G401.6 (cell line): ENCODE measurements at regions not wholly inside any gene's neighbourhood (a gene's known extent, or its start where the extent isn't known, plus 50 kb on each side); places are given as distances from the start of the nearest gene placed in this dataset.
A peak's percentile ranks its signal among the peaks of the same experiment; 100 is the strongest.

Source experiments
- FAIRE-seq: peaks from 2 replicates; lab custom pipeline; 2012; peaks lifted over from hg19 to GRCh38; lab: Jason Lieb, UNC

GRCh38 chr5:81855591-81855990, 104.7 kb upstream of the SSBP2 start:
- FAIRE-seq, result no peak

- FAIRE-seq, result no peak
Observed at GRCh38 chr5:81854915-81855314, 104.0 kb upstream of the SSBP2 start.

GRCh38 chr5:81854485-81854884, 103.6 kb upstream of the SSBP2 start:
- peak; percentile 86 for FAIRE-seq

GRCh38 chr5:81853030-81853357, 102.1 kb upstream of the SSBP2 start:
- no peak for FAIRE-seq

- no peak for FAIRE-seq
Observed at GRCh38 chr5:81852291-81853029, 101.6 kb upstream of the SSBP2 start.

- peak; percentile 91 for FAIRE-seq
Observed at GRCh38 chr5:81851481-81852178, 100.7 kb upstream of the SSBP2 start.

- no peak for FAIRE-seq
Observed at GRCh38 chr5:81850501-81851357, 99.8 kb upstream of the SSBP2 start.

- FAIRE-seq, result no peak
Observed at GRCh38 chr5:81849770-81850367, 99.0 kb upstream of the SSBP2 start.

- FAIRE-seq, result no peak
Observed at GRCh38 chr5:81848362-81848880, 97.5 kb upstream of the SSBP2 start.

GRCh38 chr5:81846301-81846700, 95.4 kb upstream of the SSBP2 start:
- FAIRE-seq, result no peak

- FAIRE-seq, result no peak
Observed at GRCh38 chr5:81843845-81844244, 92.9 kb upstream of the SSBP2 start.

GRCh38 chr5:81842795-81843398, 92.0 kb upstream of the SSBP2 start:
- no peak for FAIRE-seq

GRCh38 chr5:81839034-81839433, 88.1 kb upstream of the SSBP2 start:
- no peak for FAIRE-seq

- no peak for FAIRE-seq
Observed at GRCh38 chr5:81838307-81838906, 87.5 kb upstream of the SSBP2 start.

GRCh38 chr5:81837667-81838306, 86.9 kb upstream of the SSBP2 start:
- no peak for FAIRE-seq

- FAIRE-seq, result no peak
Observed at GRCh38 chr5:81835814-81836367, 85.0 kb upstream of the SSBP2 start.

GRCh38 chr5:81834021-81834660, 83.2 kb upstream of the SSBP2 start:
- FAIRE-seq, result no peak

- FAIRE-seq, result no peak
Observed at GRCh38 chr5:81830596-81830995, 79.7 kb upstream of the SSBP2 start.

GRCh38 chr5:81829242-81829641, 78.3 kb upstream of the SSBP2 start:
- no peak for FAIRE-seq

- no peak for FAIRE-seq
Observed at GRCh38 chr5:81827500-81827899, 76.6 kb upstream of the SSBP2 start.
